ENCODE measurements at regions not wholly inside any gene's neighbourhood (a gene's known extent, or its start where the extent isn't known, plus 50 kb on each side); places are given as distances from the start of the nearest gene placed in this dataset.

DNA sequence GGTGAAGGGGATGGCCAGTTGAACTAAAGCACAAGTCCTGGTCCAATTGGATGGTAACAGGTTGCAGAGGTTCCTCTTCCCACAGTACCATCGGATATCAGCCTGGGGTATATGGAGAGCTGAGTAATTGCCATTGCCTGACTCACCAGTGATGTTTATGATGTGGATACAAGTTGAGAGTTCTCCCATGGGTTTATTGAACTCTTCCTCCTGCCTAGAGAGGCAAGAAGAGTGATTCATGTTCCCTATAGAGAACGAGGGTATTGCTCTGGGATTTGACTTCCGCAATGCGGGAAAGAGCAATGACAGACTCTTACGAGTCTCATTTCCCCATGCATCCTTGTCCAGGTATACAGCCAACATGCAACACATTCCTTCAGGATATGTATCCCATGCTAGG is 111.3 kb upstream of the PCDH9 start:
- no peaks in the 10 kb centered on the region for H3K9me3 ChIP-seq (ENCODE audit: control insufficient read depth, insufficient read depth, low read length)
- no peaks in the 10 kb centered on the region for H3K4me1 ChIP-seq (ENCODE audit: control insufficient read depth, insufficient read depth, low read length)
- no peak overlapping the region for H3K27ac ChIP-seq (ENCODE audit: low read depth, low read length)
- no peak overlapping the region for H3K4me3 ChIP-seq (ENCODE audit: low read depth, low read length)
- H3K27me3 ChIP-seq (ENCODE audit: control insufficient read depth, insufficient read depth, low read length), result no peaks in the 10 kb centered on the region
- no peak overlapping the region for H3K9ac ChIP-seq (ENCODE audit: low read depth, low read length)
- H3K36me3 ChIP-seq (ENCODE audit: control insufficient read depth, insufficient read depth, low read length), result no peaks in the 10 kb centered on the region

DNA sequence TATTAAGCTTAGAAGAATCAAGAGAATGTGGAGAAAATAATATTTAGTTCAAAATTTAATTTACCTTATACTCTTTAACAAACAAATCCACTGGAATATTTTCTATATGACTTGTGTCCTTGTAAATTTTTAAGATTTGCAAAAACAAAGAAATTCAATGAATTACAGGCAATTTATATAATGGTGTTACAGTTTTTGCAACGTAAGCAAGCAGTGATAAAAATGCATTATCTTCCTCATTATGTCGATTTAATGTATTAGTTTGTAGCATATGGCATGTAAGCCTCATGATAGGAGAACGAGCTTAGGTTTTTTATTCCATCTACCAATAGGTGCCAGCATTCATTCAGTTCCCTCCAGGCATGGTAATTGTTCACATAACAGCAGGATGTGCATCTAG is 100.0 kb upstream of the PCDH9 start:
- Histone ChIP-seq H3K4me3 (ENCODE audit: low read depth, low read length) (no peak overlapping the region), H3K4me1 (ENCODE audit: control insufficient read depth, insufficient read depth, low read length) (no peaks in the 10 kb centered on the region), H3K27ac (ENCODE audit: low read depth, low read length) (no peak overlapping the region), H3K36me3 (ENCODE audit: control insufficient read depth, insufficient read depth, low read length) (no peaks in the 10 kb centered on the region), H3K9me3 (ENCODE audit: control insufficient read depth, insufficient read depth, low read length) (no peaks in the 10 kb centered on the region), H3K27me3 (ENCODE audit: control insufficient read depth, insufficient read depth, low read length) (no peaks in the 10 kb centered on the region), H3K9ac (ENCODE audit: low read depth, low read length) (no peak overlapping the region)

DNA sequence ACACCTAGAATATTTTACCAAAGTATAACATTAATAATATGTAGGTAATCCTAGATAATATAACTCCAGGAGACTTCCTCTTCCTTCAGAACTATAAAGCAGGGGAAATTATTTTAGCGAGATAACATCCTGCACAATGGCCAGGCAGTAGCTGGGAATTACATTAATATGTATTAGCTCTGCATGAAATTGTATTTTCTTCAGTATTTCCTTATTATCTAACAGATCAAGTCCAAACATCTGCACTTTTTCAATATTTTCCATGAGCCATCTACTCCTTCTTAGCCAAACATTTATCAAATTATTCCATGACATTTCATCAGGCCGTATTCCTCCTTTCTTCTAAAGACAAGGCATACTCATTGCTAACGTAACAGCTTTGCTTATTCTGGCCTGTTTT is 98.8 kb upstream of the PCDH9 start:
- Histone ChIP-seq H3K9me3 (ENCODE audit: control insufficient read depth, insufficient read depth, low read length) (no peaks in the 10 kb centered on the region), H3K9ac (ENCODE audit: low read depth, low read length) (no peak overlapping the region), H3K27me3 (ENCODE audit: control insufficient read depth, insufficient read depth, low read length) (no peaks in the 10 kb centered on the region), H3K27ac (ENCODE audit: low read depth, low read length) (no peak overlapping the region), H3K36me3 (ENCODE audit: control insufficient read depth, insufficient read depth, low read length) (no peaks in the 10 kb centered on the region), H3K4me1 (ENCODE audit: control insufficient read depth, insufficient read depth, low read length) (no peaks in the 10 kb centered on the region), H3K4me3 (ENCODE audit: low read depth, low read length) (no peak overlapping the region)

DNA sequence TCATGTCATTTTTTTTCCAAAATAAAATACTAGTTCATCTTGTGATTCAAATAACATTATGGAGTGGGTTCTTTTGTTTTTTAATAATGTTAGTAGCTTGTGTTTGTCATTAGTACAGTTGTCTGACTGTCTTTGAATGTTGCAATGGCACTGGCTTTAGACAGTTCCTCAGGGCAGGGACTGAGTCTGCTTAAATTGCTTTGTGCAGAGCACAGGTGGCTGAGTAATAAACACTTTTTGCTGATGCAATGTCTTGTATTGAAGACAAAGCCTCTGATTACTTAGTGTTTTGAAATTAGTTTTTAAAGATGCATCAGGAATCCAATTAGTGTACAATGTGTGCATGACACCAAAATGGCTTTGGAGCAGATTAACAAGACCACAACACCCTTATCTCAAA is 88.7 kb upstream of the PCDH9 start:
- Histone ChIP-seq H3K27me3 (ENCODE audit: control insufficient read depth, insufficient read depth, low read length) (no peaks in the 10 kb centered on the region), H3K9me3 (ENCODE audit: control insufficient read depth, insufficient read depth, low read length) (no peaks in the 10 kb centered on the region), H3K4me1 (ENCODE audit: control insufficient read depth, insufficient read depth, low read length) (no peaks in the 10 kb centered on the region), H3K4me3 (ENCODE audit: low read depth, low read length) (no peak overlapping the region), H3K9ac (ENCODE audit: low read depth, low read length) (no peak overlapping the region), H3K36me3 (ENCODE audit: control insufficient read depth, insufficient read depth, low read length) (no peaks in the 10 kb centered on the region), H3K27ac (ENCODE audit: low read depth, low read length) (no peak overlapping the region)

DNA sequence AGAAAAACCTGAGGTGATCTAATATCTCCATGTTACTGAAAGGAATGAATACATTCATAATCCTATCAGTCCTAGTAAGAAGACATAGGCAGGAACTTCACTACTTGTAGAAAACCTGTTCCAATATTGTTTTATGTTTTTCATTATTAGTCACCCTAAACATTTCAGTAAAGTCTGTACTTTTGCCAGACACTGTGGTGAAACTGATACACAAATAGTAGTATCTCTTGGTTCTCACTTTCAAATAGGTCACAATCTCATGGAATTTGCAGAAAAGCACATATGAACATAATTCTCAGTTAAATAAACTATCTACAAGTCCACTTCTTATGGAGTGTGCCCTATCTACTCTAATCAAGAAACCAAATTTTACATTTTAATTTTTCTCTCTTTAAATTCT is 88.3 kb upstream of the PCDH9 start:
- Histone ChIP-seq H3K27ac (ENCODE audit: low read depth, low read length) (no peak overlapping the region), H3K4me3 (ENCODE audit: low read depth, low read length) (no peak overlapping the region)

DNA sequence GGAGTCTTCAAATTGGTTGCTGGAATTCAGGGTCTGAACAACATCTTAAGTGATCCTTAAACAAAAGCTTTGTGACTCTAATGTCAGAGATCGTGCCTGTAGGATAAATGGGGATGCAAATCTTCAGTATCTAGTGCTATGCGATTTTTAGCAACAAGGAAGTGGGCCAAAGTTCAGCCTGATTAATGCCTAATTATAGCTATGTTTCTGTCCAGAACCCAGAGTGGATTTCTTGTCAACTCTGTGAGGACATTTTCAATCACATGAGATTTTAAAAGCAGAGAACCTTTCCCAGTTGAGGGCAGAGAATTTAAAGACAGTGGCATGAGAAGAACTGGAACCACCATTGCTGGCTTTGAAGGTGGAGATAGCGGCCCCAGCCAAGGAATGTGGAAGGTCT is 84.3 kb upstream of the PCDH9 start:
- Histone ChIP-seq H3K9ac (ENCODE audit: low read depth, low read length) (no peak overlapping the region), H3K27me3 (ENCODE audit: control insufficient read depth, insufficient read depth, low read length) (no peaks in the 10 kb centered on the region), H3K4me3 (ENCODE audit: low read depth, low read length) (no peak overlapping the region), H3K36me3 (ENCODE audit: control insufficient read depth, insufficient read depth, low read length) (no peaks in the 10 kb centered on the region), H3K27ac (ENCODE audit: low read depth, low read length) (no peak overlapping the region), H3K4me1 (ENCODE audit: control insufficient read depth, insufficient read depth, low read length) (no peaks in the 10 kb centered on the region), H3K9me3 (ENCODE audit: control insufficient read depth, insufficient read depth, low read length) (no peaks in the 10 kb centered on the region)

More for the DNA sequence above, 88.3 kb upstream of the PCDH9 start:
- H3K4me1 ChIP-seq (ENCODE audit: control insufficient read depth, insufficient read depth, low read length), result no peaks in the 10 kb centered on the region
- H3K9me3 ChIP-seq (ENCODE audit: control insufficient read depth, insufficient read depth, low read length), result no peaks in the 10 kb centered on the region
- no peaks in the 10 kb centered on the region for H3K36me3 ChIP-seq (ENCODE audit: control insufficient read depth, insufficient read depth, low read length)
- H3K27me3 ChIP-seq (ENCODE audit: control insufficient read depth, insufficient read depth, low read length), result no peaks in the 10 kb centered on the region
- no peak overlapping the region for H3K9ac ChIP-seq (ENCODE audit: low read depth, low read length)

DNA sequence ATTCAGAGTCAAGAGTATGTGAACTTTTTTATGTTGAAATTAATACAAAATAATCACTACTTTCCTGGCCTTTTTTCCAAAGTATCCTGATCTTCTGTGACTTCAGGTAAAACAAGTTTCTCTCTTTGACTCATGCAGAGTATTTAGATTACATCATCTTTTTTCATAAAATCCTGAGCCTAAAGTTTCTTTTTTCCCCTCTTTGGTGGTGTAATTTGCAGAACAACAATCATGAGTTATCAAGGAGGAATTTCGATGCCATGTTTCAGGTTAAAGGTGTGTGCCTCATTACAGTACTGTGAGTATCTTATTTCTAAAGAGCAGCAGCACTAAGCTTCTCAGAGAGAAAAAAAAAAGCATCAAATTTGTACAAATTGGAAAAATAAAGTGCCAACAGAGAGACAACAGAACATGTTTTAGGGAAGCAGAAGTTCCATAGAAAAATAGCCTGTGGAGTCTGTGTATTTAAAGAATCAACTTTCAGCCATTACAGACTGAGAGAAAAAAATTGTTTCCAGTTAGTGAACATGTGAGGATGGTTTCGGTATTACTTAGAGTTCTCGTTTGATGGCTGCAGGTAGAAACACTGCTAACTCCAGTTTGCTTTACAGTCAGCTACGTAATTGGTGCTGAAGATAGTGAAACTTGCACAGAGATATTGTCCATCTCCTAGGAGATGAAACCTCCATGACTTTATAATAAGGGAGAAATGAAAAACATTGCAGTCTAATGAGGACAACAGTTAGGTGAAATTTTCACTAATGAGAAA is 78.1 kb upstream of the PCDH9 start:
- Histone ChIP-seq H3K9me3 (ENCODE audit: control insufficient read depth, insufficient read depth, low read length) (no peaks in the 10 kb centered on the region), H3K36me3 (ENCODE audit: control insufficient read depth, insufficient read depth, low read length) (no peaks in the 10 kb centered on the region), H3K4me1 (ENCODE audit: control insufficient read depth, insufficient read depth, low read length) (no peaks in the 10 kb centered on the region), H3K27ac (ENCODE audit: low read depth, low read length) (no peak overlapping the region), H3K27me3 (ENCODE audit: control insufficient read depth, insufficient read depth, low read length) (no peaks in the 10 kb centered on the region), H3K4me3 (ENCODE audit: low read depth, low read length) (no peak overlapping the region), H3K9ac (ENCODE audit: low read depth, low read length) (no peak overlapping the region)

DNA sequence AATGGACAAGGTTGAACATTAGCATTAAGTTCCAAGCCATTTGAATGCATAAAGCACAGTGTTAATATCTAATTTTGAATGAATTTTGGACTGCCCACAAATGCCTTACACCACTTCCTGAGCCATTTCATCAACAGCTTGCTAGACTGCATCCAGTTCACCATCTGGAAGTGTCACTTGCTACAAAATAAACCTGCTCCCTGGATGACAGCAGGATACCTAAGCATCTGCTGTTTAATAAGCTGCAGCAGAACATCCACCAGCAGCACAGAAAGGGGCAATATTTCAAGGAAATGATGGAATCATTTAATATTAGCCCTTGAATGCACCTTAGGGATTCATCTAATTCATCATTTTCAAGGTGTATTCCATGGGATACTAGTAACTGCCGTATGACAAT is 76.6 kb upstream of the PCDH9 start:
- H3K36me3 ChIP-seq (ENCODE audit: control insufficient read depth, insufficient read depth, low read length), result no peaks in the 10 kb centered on the region
- no peaks in the 10 kb centered on the region for H3K9me3 ChIP-seq (ENCODE audit: control insufficient read depth, insufficient read depth, low read length)
- H3K27ac ChIP-seq (ENCODE audit: low read depth, low read length), result no peak overlapping the region
- H3K9ac ChIP-seq (ENCODE audit: low read depth, low read length), result no peak overlapping the region
- H3K27me3 ChIP-seq (ENCODE audit: control insufficient read depth, insufficient read depth, low read length), result no peaks in the 10 kb centered on the region
- no peaks in the 10 kb centered on the region for H3K4me1 ChIP-seq (ENCODE audit: control insufficient read depth, insufficient read depth, low read length)
- no peak overlapping the region for H3K4me3 ChIP-seq (ENCODE audit: low read depth, low read length)

DNA sequence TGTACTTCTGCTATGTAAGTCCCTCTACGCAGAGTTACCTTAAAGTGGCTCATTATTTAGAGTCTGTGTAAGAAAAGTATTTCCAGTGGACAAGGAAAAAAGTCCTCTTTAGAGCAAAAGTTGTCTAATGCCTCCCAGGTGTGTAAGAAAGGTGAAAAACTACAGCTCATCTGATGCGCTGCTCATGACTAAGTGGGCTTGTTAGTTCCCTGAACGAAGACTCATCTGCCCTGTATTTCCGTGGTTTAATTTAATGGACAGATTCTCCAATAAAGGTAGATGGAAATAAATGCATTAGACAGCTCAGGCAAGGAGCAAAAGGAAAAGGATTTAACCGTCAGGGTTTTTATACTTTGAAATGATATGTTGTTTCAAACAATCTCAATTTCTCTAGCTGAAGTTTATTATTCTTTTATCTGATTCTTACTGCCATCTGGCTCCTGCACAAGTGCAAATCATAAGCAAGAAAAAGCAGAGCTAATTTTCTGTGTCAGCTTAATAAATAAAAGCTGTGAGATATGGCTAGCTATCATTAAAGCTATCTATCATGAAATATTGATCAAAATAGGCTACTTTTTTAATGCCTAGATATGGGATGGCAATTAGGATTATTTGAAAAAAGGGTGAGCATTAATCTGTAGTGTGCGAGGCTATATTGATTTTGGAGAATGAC is 73.7 kb upstream of the PCDH9 start:
- Histone ChIP-seq H3K4me3 (ENCODE audit: low read depth, low read length) (no peak overlapping the region), H3K27me3 (ENCODE audit: control insufficient read depth, insufficient read depth, low read length) (no peaks in the 10 kb centered on the region), H3K9me3 (ENCODE audit: control insufficient read depth, insufficient read depth, low read length) (no peaks in the 10 kb centered on the region), H3K36me3 (ENCODE audit: control insufficient read depth, insufficient read depth, low read length) (no peaks in the 10 kb centered on the region), H3K9ac (ENCODE audit: low read depth, low read length) (no peak overlapping the region), H3K4me1 (ENCODE audit: control insufficient read depth, insufficient read depth, low read length) (no peaks in the 10 kb centered on the region), H3K27ac (ENCODE audit: low read depth, low read length) (no peak overlapping the region)

DNA sequence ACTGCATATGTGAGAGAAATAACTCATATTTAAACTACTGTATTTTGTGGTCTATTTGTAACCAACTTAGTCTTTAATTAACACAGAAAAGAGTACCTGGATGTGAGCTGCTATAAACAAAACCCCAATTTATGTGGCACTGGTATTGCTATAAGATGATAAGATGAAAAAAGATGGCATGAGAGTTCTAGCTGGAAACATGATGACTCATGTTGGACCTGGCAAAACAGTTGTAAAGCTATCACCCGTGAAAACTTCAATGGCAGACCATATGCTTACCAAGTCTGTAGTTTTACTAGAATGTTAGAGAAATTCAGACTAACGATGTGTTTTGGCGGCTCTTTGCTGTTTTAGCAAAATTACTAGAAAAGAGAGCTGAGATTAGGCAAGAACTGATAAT is 69.6 kb upstream of the PCDH9 start:
- Histone ChIP-seq H3K27ac (ENCODE audit: low read depth, low read length) (no peak overlapping the region), H3K9ac (ENCODE audit: low read depth, low read length) (no peak overlapping the region)

DNA sequence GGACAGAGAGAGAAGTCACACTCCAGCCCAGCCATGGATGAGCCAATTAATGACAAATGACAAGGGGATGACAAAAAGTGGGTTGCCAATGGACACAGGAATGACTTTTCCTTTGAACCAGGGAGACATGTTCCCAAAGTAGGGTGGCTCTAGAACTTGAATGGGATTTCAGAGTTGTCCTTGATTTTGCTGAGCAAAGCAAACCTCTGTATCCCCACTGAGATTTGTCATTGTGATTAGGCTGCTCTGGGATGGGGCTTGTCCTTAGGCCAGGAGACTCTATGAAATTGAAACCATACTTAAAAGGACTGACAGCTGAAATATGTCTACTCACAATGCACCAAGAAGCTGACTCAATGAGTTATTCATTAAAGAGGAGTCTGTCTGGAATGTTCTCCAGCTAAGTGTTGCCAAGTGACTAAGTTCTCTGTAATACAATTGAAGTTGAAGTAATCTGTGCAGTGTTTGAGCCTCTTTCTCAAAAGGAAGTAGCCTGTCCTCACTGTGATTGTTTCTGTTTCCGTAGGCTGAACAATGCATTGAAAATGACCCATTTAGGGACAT is 69.0 kb upstream of the PCDH9 start:
- H3K4me1 ChIP-seq (ENCODE audit: control insufficient read depth, insufficient read depth, low read length), result no peaks in the 10 kb centered on the region
- H3K9ac ChIP-seq (ENCODE audit: low read depth, low read length), result no peak overlapping the region
- no peaks in the 10 kb centered on the region for H3K36me3 ChIP-seq (ENCODE audit: control insufficient read depth, insufficient read depth, low read length)
- no peak overlapping the region for H3K4me3 ChIP-seq (ENCODE audit: low read depth, low read length)
- no peaks in the 10 kb centered on the region for H3K27me3 ChIP-seq (ENCODE audit: control insufficient read depth, insufficient read depth, low read length)
- no peaks in the 10 kb centered on the region for H3K9me3 ChIP-seq (ENCODE audit: control insufficient read depth, insufficient read depth, low read length)
- H3K27ac ChIP-seq (ENCODE audit: low read depth, low read length), result no peak overlapping the region

More for the DNA sequence above, 69.6 kb upstream of the PCDH9 start:
- no peak overlapping the region for H3K4me3 ChIP-seq (ENCODE audit: low read depth, low read length)
- no peaks in the 10 kb centered on the region for H3K36me3 ChIP-seq (ENCODE audit: control insufficient read depth, insufficient read depth, low read length)
- no peaks in the 10 kb centered on the region for H3K4me1 ChIP-seq (ENCODE audit: control insufficient read depth, insufficient read depth, low read length)
- H3K27me3 ChIP-seq (ENCODE audit: control insufficient read depth, insufficient read depth, low read length), result no peaks in the 10 kb centered on the region
- H3K9me3 ChIP-seq (ENCODE audit: control insufficient read depth, insufficient read depth, low read length), result no peaks in the 10 kb centered on the region

Measured in HUES48 (cell line).